Uterus (tissue), 3 donors: ENCODE measurements at regions not wholly inside any gene's neighbourhood (a gene's known extent, or its start where the extent isn't known, plus 50 kb on each side); places are given as distances from the start of the nearest gene placed in this dataset.

Source experiments
- DNase-seq, 2 donors: peaks; one replicate each; pipeline ENCODE4 v3.0.0-alpha.2; 2019 to 2020
- H3K27ac ChIP-seq, 2 donors: fragments of 200-600 bp; sonication (generic); 1 replicate in 1 of 2; 2 replicates in 1 of 2; pipeline ENCODE4 v1.5.1; 2016 to 2018
- H3K27me3 ChIP-seq, 2 donors: fragments of 200-600 bp; sonication (generic); one replicate each; pipeline ENCODE4 v1.5.1; 2018 to 2019; ENCODE audit warnings: control low read depth in 1 of 2
- H3K36me3 ChIP-seq, 2 donors: fragments of 200-600 bp; sonication (generic); one replicate each; pipeline ENCODE4 v1.5.1; 2019; ENCODE audit warnings: control low read depth in 1 of 2
- H3K4me1 ChIP-seq, 2 donors: fragments of 200-600 bp; sonication (generic); one replicate each; pipeline ENCODE4 v1.5.1; 2018 to 2019; ENCODE audit warnings: control low read depth in 1 of 2
- H3K4me3 ChIP-seq, 2 donors: fragments of 200-600 bp; sonication (generic); 1 replicate in 1 of 2; 2 replicates in 1 of 2; pipeline ENCODE4 v1.5.1; 2018 to 2019; ENCODE audit warnings: mild to moderate bottlenecking in 1 of 2
- H3K9me3 ChIP-seq, 2 donors: fragments of 200-600 bp; sonication (generic); one replicate each; pipeline ENCODE4 v1.5.1; 2019; ENCODE audit warnings: control low read depth in 1 of 2
- POLR2A ChIP-seq, 2 donors: fragments of 450-650 bp; IDR thresholded peaks; one replicate each; pipeline ENCODE4 v1.6.1; 2016; ENCODE audit warnings: antibody characterized with exemption in 2 of 2, mild to moderate bottlenecking in 1 of 2, moderate library complexity in 1 of 2
- intact Hi-C: fragments of 100-400 bp; cut with DNase I; formaldehyde crosslinking; loops from one replicate; pipeline ENCODE4 v1.15.1; 2023; ENCODE audit warnings: low total_unique reads
- TF ChIP-seq, protein P1 (sequence below), 4 experiments: fragments of 200-600 bp in 2 of 4; fragments of 450-650 bp in 2 of 4; sonication (generic) in 2 of 4; IDR thresholded peaks; one replicate each; pipeline ENCODE4 v1.5.1; 2016 to 2019; ENCODE audit warnings: antibody characterized with exemption in 4 of 4, mild to moderate bottlenecking in 2 of 4, moderate library complexity in 1 of 4
- donor health status: DM: yes; HTN: yes; CAD: no.

DNA sequence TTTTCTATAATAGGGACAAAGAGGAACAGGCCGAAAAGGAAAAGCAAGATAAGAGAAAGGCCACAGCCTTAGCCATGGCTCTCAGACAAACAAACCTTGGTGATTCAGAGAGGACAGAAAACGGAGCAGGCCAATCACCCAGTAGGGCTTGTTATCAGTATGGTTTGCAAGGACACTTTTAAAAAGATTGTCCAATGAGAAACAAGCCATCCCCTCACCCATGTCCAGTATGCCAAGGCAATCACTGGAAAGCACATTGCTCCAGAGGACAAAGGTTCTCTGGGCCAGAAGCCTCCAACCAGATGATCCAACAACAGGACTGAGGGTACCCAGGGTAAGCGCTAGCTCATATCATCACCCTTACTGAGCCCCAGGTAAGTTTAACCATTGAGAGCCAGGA, 243.8 kb upstream of the BTG1 start:
- Histone ChIP-seq H3K27me3 (no peaks in the 10 kb centered on the region), H3K9me3 (peaks cover 0 to 8% of the 10 kb centered on the region in 2 donors), H3K4me1 (no peaks in the 10 kb centered on the region), H3K27ac (no peak overlapping the region), H3K36me3 (no peaks in the 10 kb centered on the region), H3K4me3 (no peak overlapping the region)
- no peak for DNase-seq
- intact Hi-C loops, result no loop called here
- TF ChIP-seq, protein P1, sequence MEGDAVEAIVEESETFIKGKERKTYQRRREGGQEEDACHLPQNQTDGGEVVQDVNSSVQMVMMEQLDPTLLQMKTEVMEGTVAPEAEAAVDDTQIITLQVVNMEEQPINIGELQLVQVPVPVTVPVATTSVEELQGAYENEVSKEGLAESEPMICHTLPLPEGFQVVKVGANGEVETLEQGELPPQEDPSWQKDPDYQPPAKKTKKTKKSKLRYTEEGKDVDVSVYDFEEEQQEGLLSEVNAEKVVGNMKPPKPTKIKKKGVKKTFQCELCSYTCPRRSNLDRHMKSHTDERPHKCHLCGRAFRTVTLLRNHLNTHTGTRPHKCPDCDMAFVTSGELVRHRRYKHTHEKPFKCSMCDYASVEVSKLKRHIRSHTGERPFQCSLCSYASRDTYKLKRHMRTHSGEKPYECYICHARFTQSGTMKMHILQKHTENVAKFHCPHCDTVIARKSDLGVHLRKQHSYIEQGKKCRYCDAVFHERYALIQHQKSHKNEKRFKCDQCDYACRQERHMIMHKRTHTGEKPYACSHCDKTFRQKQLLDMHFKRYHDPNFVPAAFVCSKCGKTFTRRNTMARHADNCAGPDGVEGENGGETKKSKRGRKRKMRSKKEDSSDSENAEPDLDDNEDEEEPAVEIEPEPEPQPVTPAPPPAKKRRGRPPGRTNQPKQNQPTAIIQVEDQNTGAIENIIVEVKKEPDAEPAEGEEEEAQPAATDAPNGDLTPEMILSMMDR (IDR thresholded peaks at IDR 0.05), result no peak
- no peak for TF ChIP-seq POLR2A (IDR thresholded peaks at IDR 0.05)

DNA sequence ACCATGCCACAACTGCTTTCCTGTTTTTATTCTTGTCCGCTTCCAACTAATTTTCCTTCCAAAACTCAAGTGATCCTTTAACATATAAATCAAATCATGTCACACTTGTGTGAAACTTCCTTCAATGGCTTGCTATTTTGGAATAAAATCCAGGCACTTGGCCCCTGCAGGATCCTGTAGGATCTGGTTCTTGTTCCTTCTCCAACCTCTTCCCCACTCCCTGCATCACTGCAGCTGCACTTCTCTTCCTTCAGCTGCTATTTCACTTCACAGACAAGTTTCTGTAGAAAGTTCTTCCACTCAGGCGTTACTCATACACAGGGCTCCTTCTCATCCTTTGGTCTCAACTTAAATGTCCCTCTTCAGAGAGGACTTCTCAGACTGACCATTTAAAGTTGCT, 239.7 kb upstream of the BTG1 start:
- no peak for DNase-seq
- Histone ChIP-seq H3K27me3 (no peaks in the 10 kb centered on the region), H3K4me3 (no peak overlapping the region), H3K27ac (no peak overlapping the region), H3K4me1 (no peaks in the 10 kb centered on the region), H3K36me3 (no peaks in the 10 kb centered on the region), H3K9me3 (no peaks in the 10 kb centered on the region)
- intact Hi-C loops, result no loop called here
- no peak for TF ChIP-seq POLR2A (IDR thresholded peaks at IDR 0.05)
- TF ChIP-seq, protein P1 (IDR thresholded peaks at IDR 0.05), result no peak

DNA sequence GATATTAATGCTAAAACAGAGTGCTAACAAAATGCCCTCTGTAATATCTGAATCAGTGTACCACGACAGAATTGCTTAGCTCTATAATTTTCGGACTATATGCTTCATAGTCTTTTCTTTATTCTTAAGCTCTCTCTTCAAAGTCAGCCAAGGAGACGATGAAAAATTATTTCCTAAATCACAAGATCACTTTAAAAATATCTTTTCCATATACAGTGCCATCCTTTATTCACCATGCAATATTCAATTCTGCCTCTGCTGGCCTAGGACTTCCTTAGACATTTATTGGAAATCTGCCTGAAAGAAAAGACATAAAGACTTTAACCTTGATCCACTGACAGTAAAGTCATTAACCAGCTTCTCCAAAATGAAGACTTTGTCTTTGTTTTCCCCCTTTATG, 238.9 kb upstream of the BTG1 start:
- no peak overlapping the region for H3K27ac ChIP-seq
- H3K27me3 ChIP-seq, result no peaks in the 10 kb centered on the region
- DNase-seq, result no peak
- no peak overlapping the region for H3K4me3 ChIP-seq
- no peaks in the 10 kb centered on the region for H3K4me1 ChIP-seq
- intact Hi-C loops, result no loop called here
- TF ChIP-seq POLR2A (IDR thresholded peaks at IDR 0.05), result no peak
- TF ChIP-seq, protein P1 (IDR thresholded peaks at IDR 0.05), result no peak
- no peaks in the 10 kb centered on the region for H3K36me3 ChIP-seq
- no peaks in the 10 kb centered on the region for H3K9me3 ChIP-seq

DNA sequence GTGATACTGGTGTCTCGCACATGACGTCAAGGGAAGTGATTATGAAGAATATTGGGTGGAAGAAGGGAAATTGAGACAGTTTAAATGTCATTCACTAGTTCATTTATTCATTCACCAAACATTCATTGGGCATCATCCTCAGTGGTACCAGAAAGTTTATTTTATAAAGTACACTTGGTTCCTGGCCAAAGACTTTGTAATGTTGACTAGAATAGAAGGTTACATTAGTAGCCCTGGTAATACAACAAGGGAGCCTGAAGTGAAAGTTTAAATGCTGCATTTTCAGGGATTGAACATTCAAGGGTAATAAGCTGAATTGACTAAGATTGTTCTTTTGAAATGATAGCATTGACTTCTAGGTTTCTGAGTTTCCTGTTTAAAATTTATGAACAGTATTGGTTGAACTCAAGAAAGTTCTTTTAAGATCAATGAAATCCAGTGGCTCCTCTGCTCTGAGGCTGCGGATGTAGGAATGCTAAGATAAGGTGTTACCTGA, 236.8 kb upstream of the BTG1 start:
- no peak for DNase-seq
- H3K9me3 ChIP-seq, result no peaks in the 10 kb centered on the region
- TF ChIP-seq POLR2A (IDR thresholded peaks at IDR 0.05), result no peak
- TF ChIP-seq, protein P1 (IDR thresholded peaks at IDR 0.05), result no peak
- intact Hi-C loops, result no loop called here
- no peak overlapping the region for H3K4me3 ChIP-seq
- H3K27me3 ChIP-seq, result no peaks in the 10 kb centered on the region
- H3K4me1 ChIP-seq, result no peaks in the 10 kb centered on the region
- no peak overlapping the region for H3K27ac ChIP-seq
- H3K36me3 ChIP-seq, result no peaks in the 10 kb centered on the region

DNA sequence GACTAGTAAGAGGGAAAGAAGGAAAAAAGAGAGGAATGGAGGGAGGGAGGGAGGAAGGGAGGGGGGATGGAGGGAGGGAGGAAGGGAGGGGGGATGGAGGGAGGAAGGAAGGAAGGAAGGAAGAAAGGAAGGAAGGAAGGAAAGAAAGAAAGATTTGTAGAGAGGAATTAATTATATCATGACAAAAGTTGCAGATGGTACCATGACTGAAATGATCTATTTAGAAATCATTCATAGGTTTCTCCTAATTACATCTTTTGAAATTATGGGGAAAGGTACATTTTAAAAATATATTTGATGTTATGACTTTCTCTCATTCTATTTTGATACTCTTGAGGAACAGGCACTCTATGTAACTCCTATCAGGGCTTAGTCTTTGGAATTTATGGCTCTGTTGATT, 236.2 kb upstream of the BTG1 start:
- Histone ChIP-seq H3K9me3 (no peaks in the 10 kb centered on the region), H3K4me1 (no peaks in the 10 kb centered on the region), H3K27me3 (no peaks in the 10 kb centered on the region), H3K36me3 (no peaks in the 10 kb centered on the region), H3K27ac (no peak overlapping the region), H3K4me3 (no peak overlapping the region)
- intact Hi-C loops, result no loop called here
- TF ChIP-seq POLR2A (IDR thresholded peaks at IDR 0.05), result no peak
- TF ChIP-seq, protein P1 (IDR thresholded peaks at IDR 0.05), result no peak
- DNase-seq, result no peak
